22Rv1 (cell line): ENCODE measurements at regions not wholly inside any gene's neighbourhood (a gene's known extent, or its start where the extent isn't known, plus 50 kb on each side); places are given as distances from the start of the nearest gene placed in this dataset.

ENCODE experiments used
- H3K27ac ChIP-seq: fragments of 450-650 bp; 2 replicates; pipeline ENCODE4 v1.5.1; 2017
- CTCF ChIP-seq: fragments of 450-650 bp; IDR thresholded peaks from 2 replicates; pipeline ENCODE4 v1.5.1; 2017; ENCODE audit warnings: mild to moderate bottlenecking
- ZFX ChIP-seq: fragments of 450-650 bp; IDR thresholded peaks from 2 replicates; pipeline ENCODE4 v1.6.1; 2017; ENCODE audit warnings: antibody characterized with exemption, borderline replicate concordance

GRCh38 chr14:29078810-29079522 lies 312.4 kb downstream of the FOXG1 start:
- TF ChIP-seq ZFX (no peak), CTCF (no peak)
- H3K27ac ChIP-seq: peak overlapping the region; percentile 40

- no peak overlapping the region for H3K27ac ChIP-seq
- no peak for TF ChIP-seq ZFX
- peak; percentile 31 for TF ChIP-seq CTCF
Measured at GRCh38 chr14:29085546-29085945, 319.0 kb downstream of the FOXG1 start.

GRCh38 chr14:29089849-29090248 lies 323.3 kb downstream of the FOXG1 start:
- no peak overlapping the region for H3K27ac ChIP-seq
- TF ChIP-seq ZFX (no peak), CTCF (no peak)

GRCh38 chr14:29092121-29092520 lies 325.5 kb downstream of the FOXG1 start:
- no peak for TF ChIP-seq CTCF
- no peak for TF ChIP-seq ZFX

GRCh38 chr14:29097476-29097875 lies 330.9 kb downstream of the FOXG1 start:
- TF ChIP-seq ZFX: no peak
- no peak for TF ChIP-seq CTCF
- no peak overlapping the region for H3K27ac ChIP-seq

More at GRCh38 chr14:29092121-29092520, 325.5 kb downstream of the FOXG1 start:
- no peak overlapping the region for H3K27ac ChIP-seq

- H3K27ac ChIP-seq: no peak overlapping the region
Measured at GRCh38 chr14:29098656-29099055, 332.1 kb downstream of the FOXG1 start.

GRCh38 chr14:29102266-29102665 lies 335.7 kb downstream of the FOXG1 start:
- no peak overlapping the region for H3K27ac ChIP-seq
- no peak for TF ChIP-seq CTCF
- no peak for TF ChIP-seq ZFX

More at GRCh38 chr14:29098656-29099055, 332.1 kb downstream of the FOXG1 start:
- TF ChIP-seq ZFX: no peak
- TF ChIP-seq CTCF: no peak
